A172 (cell line): ENCODE measurements at regions not wholly inside any gene's neighbourhood (a gene's known extent, or its start where the extent isn't known, plus 50 kb on each side); places are given as distances from the start of the nearest gene placed in this dataset.

ENCODE experiments used
- DNase-seq: peaks from one replicate; pipeline ENCODE4 v3.0.0-alpha.2; 2015; ENCODE audit warnings: low spot score

DNA sequence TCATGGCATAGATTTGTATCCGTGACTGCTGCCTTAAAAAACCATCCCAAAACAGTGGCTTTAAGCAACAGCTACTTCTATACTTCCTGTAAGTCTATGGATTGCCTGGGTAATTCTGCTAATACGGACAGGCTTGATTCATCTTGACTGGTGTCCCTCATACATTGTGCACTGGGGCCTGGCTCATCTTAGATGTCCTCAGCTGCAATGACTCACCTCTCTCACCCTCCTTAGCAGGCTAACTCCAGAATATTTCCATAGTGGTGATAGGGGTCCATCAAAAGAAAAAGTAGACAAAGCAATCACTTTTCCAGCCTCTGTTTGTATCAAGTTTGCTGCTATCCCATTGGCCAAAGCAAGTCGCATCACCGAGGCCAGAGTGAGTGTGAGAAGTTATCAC is 409.1 kb upstream of the KAZN start:
- no peak for DNase-seq

DNA sequence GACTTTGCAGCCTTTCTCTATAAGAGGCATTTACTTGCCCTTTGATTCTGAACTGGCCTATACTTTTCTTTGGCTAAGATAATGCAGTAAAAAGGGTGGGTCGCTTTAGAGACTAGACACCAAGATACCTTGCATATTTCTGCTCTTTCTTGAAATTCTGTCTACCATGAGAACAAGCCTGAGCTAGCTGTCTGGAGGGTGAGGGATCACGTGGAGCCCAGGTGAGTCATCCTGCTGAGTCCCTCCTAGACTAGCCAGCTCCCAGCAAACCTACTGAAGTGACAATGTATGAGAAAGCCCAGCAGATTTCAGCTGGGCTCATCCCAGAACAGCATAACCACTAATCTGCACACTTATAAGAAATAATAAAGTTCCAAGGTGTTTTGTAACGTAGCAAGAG is 408.0 kb upstream of the KAZN start:
- DNase-seq, result peak; percentile 67

DNA sequence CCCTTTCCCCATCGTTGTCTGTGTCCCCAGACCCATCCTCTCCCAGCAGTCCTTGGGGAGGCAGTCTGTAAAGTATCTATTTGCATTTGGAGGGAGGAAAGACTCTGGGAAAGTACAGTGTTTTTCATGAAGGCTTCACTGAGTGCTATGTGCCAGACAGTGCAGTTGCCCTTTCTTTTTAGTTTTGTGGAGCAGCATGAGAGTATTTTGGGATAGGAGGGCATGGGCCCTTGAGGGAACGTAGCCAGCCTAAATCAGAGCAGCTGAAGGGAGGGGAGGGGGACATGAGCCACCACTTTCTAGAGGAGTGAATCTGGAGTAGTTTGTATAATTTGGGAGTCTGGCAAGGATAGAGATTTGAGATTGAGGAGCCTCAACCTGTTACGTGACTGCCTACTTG is 404.0 kb upstream of the KAZN start:
- DNase-seq, result no peak

DNA sequence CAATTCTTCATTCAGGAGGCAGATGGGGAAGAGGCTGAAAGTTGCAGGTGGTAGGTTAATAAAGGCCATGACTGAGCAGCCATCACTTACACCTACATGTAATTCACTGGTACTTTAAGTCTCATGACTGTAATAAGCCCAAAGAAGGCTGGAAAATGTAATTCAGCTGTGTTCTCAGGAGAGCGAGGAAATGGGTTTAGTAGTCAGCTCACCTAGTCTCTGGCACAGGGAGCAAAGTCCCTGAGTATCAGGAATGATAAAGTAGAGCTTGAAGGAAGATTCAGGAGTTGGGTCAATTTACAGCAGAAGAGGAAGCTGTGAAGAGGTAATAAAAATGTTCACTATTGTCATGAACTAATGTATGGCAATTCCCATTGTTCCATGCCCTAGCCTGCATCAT is 393.4 kb upstream of the KAZN start:
- no peak for DNase-seq

DNA sequence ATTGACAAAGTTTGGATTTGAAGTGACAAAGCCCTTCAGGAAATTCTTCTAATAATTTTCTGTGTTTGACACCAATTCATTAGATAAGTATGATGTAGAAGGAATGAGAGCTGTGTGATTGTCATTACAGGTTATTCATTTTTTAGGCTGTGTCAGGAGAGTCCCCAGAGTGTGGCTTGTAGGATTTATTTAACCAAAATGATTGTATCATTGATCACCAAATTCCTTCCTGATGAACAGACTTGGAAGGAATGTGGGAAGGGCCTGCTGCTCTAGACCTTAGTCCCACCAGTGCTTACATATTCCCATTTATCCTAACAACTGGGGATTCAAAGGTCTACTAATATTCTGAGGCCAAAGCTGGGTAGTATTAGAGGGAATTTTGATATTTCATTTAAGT is 383.3 kb upstream of the KAZN start:
- peak; percentile 3 for DNase-seq

DNA sequence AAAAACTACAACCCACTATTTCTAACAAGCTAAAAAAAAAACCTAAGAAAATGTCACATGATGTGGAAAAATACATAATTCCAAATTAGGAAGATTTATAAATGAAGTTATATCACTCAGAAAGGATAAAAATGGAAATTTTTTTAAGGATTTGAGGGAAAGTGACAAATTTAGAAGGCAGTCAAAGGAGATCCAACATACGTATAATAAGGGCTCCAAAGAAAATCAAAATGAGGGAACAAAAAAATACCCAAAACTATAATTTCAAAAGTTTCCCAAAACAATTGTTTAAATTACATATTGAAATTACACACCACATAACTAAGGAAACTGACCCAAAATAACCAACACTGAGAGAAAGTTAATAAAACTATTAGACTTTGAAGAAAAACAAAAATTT is 381.1 kb upstream of the KAZN start:
- no peak for DNase-seq

DNA sequence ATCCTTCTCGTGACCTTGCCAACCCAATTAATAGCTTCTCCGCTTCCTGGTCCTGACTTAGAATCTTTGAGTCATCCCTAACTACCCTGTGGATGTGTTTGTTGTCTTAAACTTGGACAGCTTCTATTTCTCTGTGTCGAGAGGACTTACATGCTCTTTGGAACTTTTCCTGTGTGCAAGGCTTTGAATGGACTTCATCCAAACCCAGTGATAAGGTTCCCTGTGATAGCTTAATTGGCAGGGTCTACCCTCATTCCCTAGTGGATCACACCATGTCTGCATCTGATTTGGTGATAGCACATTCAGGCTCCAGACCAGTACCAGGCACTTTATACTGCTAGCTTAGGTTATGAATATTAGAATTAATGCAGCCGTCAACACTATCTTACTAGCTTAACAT is 378.2 kb upstream of the KAZN start:
- no peak for DNase-seq

DNA sequence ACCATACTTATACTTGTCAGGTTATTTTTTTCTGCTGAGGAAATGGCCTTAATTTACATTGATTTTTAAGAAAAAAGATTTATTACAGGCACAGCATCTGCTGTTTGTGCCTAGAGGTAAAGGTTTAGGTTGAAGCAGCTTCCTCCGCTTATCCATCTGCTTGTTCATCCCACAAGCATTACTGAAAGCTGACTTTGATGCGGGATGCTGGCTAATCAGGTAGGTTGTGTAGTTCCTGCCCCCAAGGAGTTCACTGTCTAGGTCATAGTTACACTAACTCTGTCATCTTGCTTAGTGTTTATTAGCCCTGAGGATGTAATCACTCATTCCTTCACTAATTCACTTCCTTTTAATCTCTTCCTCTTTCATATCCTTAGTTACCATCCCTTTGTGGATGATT is 377.7 kb upstream of the KAZN start:
- DNase-seq, result no peak

DNA sequence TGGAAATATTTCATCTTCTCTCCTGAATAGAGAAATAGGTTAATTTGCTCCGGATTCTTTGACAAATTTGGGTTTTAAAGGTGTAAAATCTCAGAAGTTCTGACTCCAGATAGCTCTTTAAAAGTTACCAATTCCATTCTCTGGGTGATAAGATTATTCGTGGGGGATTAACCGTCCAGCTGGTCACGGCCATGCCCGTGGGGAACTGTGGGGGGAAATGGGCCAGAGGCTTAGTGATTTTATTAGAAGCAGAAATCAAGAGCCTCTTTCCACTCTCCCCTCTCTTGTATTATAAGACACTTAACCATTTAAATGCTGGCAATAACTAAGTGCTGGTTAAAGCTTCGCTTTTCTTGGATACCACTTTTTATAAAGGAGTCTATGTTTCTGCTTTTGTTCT is 376.4 kb upstream of the KAZN start:
- no peak for DNase-seq

DNA sequence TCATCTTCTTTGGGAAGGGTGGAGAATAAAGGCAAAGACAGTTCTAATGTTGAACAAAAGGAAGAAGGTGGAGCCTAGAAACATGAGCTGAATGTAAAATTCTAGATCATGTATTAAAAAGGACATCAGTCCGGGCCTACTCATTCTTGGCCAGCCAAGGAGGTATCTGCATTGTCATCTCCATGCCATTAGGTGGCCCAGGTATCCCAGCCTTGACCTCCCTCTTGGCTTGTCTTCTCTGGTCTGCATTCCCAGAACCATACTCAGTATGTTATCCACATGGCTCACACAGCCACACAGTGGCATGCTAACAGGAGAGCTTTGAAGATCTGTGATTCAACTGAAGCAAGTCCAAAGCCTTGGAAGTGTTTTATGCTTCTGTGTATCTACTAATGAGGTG is 369.8 kb upstream of the KAZN start:
- DNase-seq, result no peak

DNA sequence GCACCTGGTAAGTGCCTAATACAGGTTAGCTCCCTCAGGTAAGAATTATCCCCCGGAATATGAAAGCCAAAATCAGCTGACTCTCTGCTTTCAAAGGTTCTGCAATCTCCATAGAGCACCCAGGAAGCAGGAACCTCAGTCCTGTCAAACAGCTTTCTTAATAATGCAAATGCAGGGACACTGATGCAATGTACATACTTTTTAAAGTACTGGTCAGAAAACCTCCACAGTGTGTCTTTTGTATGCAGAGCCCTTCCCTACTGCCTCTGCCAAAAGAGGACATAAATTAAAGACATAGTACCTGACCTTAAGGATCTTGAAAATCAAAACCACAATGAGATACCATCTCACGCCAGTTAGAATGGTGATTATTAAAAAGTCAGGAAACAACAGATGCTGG is 365.0 kb upstream of the KAZN start:
- no peak for DNase-seq

DNA sequence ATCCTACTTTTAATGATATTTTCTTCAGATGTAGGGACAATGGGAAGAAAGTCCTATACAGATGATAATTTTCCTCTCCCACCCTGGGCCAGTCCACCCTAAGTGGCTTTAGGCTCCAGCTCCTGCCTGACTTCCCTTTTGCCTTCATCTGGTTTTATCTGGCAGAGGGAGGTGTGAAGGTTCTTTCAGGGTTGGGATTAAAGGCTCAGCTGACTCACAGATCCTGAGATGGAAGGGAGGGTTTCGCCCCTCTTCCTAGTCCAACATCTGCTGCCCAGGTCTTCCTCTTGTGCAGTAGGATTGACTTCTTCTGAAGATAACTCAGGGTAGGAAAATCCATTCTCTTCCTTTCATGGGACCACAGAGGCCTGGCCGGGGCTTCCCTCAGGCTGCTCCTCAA is 362.4 kb upstream of the KAZN start:
- no peak for DNase-seq

DNA sequence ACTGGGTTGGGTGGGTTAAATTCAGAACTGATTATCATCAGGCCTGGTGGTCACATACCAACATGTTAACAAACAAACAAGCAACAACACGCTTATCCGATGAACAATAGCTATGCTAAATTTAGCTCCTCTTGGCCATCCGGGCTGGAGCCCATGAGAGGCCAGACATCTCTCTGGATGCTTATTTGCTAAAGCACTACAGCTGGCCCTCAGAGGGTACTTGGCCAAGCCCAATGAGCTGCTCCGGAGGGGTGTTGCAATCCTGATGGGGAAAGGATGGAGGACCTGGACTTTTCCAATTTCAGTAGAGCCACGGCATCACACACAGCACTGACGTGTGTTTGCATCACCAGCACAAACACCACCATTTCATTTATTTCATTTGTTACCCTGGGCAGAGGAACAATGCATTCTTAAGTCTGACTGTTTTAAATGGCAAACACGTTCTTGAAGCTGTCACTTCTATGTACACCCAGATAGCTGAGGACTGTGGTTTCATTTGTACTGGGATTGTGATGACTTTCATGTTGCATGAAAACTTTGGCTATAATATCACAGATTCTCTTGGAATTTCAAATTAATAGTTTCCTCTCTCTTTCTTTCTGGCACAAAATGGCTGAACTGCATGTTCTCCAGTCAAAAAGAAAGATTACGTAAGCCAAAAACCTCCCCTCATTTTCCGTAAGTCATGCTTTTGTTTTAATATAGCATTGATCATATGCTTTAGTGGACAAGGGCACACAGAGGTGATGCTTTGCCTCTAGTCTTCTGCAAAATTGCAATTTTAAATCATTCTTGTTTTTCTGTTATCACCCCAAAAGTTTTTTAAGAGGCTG is 359.8 kb upstream of the KAZN start:
- DNase-seq, result no peak

DNA sequence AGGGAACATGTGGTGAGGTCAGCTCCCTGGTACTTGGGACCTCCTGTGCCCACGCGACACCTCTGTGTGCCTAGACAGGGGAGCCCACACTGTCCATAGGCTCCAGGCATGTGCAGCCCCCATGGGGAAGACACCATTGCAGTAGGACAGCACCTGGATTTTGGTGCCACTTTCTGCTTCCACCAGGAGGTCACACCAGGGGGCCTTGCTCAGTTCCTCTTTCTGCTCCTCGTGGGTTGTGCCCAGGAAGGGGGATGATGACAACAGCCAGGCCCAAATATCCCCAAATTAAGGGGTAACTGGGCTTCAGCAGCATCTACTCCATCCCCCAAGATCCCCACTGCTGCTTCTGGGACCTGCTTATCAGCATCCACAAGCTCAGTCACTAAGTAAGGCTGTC is 358.2 kb upstream of the KAZN start:
- DNase-seq, result no peak

DNA sequence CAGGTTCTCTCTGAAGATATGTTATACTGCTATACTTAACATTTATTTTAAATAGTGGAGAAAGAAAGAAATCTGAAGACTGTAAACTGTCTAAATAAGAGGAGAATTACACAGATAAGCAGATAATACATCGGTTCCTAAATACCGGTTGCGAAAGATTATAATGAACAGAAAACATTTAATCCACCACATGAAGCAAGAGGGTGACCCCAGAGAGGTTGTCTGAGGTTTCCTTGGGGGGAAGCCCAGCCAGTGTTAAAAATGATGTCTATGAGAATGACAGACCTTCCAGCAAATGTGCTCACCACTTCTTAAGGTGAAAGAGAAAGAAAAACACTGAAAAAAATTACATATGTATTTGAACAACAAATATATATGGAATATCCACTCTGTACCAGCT is 356.4 kb upstream of the KAZN start:
- no peak for DNase-seq

DNA sequence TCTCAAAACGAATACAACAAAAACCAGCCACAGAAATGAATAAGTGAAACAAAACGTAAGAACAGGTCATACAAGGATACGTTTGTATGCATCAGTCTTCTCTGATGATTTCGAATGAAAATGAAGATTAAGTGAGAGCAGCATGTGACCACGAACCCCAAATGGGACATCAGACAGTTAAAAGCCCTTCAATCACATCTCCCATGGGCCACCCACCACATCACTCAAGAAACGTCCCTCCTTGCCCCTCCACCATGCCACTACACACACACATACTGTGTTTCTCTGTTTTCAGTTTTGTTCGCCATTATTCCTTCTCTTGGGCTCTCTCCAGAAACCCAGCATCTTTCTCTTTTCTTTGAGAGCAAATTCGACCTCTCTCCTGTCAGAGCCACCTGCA is 355.6 kb upstream of the KAZN start:
- DNase-seq, result no peak

DNA sequence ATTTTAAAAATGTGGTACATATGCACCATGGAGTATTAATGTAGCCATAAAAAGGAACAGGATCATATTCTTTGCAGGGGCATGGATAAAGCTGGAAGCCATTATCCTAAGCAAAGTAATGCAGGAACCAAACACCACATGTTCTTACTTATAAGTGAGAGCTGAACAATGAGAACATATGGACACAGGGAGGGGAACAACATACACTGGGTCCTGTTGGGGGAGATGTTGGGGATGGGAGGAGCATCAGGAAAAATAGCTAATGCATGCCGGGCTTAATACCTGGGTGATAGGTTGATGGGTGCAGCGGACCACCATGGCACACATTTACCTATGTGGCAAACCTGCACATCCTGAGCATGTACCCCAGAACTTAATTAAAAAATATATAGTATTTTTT is 352.5 kb upstream of the KAZN start:
- no peak for DNase-seq

DNA sequence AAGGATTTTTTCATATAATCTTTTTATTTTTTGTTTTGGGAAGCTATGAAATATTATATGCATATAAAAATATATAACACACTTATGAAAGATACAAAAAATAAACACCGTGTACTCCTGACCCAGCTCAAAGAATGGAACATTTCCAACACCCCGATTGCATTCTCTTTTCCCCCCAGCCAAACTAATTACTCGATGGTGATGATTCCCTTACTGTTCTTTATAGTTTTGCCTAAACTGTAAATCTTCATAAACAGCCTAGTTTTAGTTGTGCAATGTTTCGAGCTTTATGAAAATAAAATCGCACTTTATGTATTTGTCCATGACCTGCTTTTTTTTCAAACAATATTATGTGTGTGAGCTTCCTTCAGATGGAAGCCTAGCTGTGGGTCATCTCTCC is 352.0 kb upstream of the KAZN start:
- DNase-seq, result no peak

DNA sequence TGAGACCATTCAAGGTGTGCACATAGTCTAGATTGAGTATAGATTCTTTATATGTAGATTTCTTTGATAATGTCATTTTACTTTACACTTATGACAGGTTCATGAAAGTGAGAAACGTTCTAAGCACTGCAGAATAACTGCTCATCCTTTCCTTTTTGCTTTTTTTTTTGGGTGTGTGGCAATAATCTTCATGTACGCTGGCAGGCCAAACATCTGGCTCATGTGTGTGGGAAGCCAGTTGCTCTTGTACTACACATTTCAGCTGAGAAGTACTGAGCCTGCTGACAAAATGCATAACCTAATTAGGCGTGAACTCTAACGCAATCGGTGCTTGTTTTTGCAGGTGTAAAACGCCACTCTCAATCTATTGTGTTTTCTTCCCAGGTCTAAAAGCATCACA is 350.8 kb upstream of the KAZN start:
- DNase-seq, result no peak

DNA sequence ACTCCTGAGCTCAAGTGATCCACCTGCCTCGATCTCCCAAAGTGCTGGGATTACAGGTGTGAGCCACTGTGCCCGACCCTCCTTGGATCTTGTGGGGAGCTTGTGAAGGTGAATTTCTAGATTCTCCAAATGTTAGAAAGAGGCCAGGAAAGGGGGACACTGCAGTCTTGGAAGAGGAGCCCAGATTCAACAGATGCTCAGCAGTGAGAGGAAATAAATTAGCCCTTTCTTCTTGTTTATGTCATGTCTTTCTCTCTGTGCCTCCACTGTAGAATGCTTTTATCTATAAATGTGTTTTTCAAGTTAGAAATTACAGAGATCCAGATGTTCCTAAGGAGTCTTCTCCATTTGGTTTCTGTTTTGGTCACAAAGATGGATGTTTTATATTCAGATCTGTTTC is 346.6 kb upstream of the KAZN start:
- DNase-seq, result no peak

DNA sequence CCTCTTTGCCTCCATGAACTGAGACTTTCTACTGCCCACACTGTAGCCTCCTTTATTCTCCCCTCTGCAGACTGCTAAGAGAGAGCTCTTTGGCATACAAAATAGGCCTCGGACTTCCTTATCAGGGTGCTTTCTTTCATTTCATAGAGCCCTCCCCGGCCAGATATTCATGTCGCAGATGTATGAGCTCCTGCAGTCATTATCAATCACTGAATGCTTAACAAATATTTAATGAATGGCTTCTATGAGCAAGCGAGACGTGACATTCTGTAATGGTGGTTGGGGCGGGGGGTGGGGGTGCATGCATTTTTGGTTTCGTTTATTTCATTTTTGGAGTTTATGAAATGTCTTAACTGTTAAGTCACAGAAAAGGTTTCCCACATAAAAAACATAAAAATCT is 344.8 kb upstream of the KAZN start:
- no peak for DNase-seq

DNA sequence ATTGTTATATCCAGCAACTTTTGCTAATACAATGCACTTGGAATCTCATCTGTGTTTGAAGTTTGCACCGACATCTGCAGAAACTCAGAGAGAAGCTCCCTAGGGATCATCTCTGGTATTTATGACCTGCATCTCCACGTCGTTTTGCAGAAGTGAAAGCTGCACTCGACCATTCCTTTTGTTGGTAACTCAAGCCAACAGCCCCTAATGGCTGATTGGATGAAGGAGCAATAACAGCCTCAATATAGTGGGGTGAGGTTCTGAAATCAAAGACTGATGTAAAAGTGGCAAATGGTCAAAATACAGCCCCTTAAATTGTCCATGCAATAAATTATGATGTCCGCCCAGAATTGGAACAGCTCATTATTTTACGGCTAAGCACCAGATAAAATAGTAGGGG is 344.2 kb upstream of the KAZN start:
- no peak for DNase-seq

DNA sequence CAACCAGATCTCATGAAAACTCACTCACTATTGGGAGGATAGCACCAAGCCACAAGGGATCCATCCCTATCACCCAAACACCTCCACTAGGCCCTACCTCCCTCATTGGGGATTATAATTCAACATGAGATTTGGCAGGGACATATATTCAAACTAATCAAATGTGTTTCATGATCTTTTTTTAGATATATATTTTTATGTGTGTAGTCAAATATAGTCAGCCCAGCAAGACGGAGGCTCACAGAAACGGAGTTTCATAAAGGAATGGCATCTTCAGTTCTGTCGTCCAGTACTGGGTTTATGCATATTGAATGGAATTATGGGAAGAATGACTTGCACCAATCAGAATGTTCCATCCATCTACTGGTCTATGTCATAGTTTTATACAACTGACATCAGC is 343.3 kb upstream of the KAZN start:
- no peak for DNase-seq

DNA sequence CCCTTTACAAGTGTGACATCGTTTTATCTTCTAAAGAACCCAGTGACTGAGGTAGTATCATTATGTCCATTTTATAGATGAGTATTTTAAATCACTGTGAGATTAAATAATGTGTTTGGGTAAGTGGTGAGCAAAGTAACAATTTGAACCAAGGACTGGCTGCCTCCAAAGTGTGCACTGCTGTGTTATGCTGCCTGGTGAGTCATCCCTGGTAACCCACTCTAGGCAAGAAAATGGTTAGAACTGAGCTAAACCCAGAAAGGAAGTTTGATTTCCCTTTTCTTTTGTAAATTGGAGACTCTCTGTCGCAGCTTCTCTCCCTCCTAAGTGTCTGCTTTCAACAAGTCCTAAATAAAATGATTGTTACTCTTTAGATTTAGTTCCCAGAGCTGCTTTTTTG is 342.8 kb upstream of the KAZN start:
- DNase-seq, result no peak
